ENCODE measurements at regions not wholly inside any gene's neighbourhood (a gene's known extent, or its start where the extent isn't known, plus 50 kb on each side); places are given as distances from the start of the nearest gene placed in this dataset.
"Not testable (repeated sequence)": the region's sequence is repeated elsewhere in the genome, so short reads cannot be mapped to it uniquely, and the experiment has no call there.

GRCh38 chr12:7584137-7584536 lies 80.6 kb upstream of the CD163 start:
- not testable (repeated sequence) for ATAC-seq

GRCh38 chr12:7583471-7583870 lies 79.9 kb upstream of the CD163 start:
- no peak overlapping the region for H3K27ac ChIP-seq (ENCODE audit: extremely low read depth, low read depth, low read length)
- FAIRE-seq (no peak), DNase-seq (ENCODE audit: extremely low read depth in 1 of 4, low spot score in 3 of 4) (no peak), ATAC-seq (no peak)
- H3K4me3 ChIP-seq: no peak overlapping the region
- BruUV-seq (replicated peaks): no TSS peak
- no peaks in the 10 kb centered on the region for H3K4me1 ChIP-seq (replicated peaks in 1 of 2; ENCODE audit: control insufficient read depth in 2 of 2, insufficient read depth in 2 of 2, low read length in 2 of 2)
- CTCF ChIA-PET (ENCODE audit: low intra/inter-chr PET ratio): no interaction called here
- H3K9ac ChIP-seq (ENCODE audit: insufficient read depth in 1 of 2, low read depth in 2 of 2, low read length in 2 of 2): no peak overlapping the region
- no peaks in the 10 kb centered on the region for H3K27me3 ChIP-seq (ENCODE audit: control insufficient read depth in 2 of 2, insufficient read depth in 2 of 2, low read length in 2 of 2)
- 2% methylated on average over 6 of the region's 6 CpGs for WGBS (ENCODE audit: insufficient coverage, low coverage, missing lambda C conversion rate)
- no peak overlapping the region for H3K4me2 ChIP-seq (ENCODE audit: insufficient read depth, low read length)
- intact Hi-C loops (cut with micrococcal nuclease): no loop called here
- POLR2A ChIA-PET: interaction anchor here (0.6 kb wide), 1 partner anchor 123 kb away, joined by 3 read pairs; no protein-coding TSS in a partner anchor
- no peaks in the 10 kb centered on the region for H3K79me2 ChIP-seq (ENCODE audit: control insufficient read depth, insufficient read depth, low read length)
- H2AFZ ChIP-seq (ENCODE audit: low read depth, low read length): no peak overlapping the region
- in situ Hi-C loops (cut with MboI): no loop called here
- H3K9me1 ChIP-seq (ENCODE audit: control insufficient read depth, insufficient read depth, low read length): no peaks in the 10 kb centered on the region
- H3K9me3 ChIP-seq (replicated peaks; ENCODE audit: control insufficient read depth, insufficient read depth, low read depth, low read length): no peaks in the 10 kb centered on the region
- H4K20me1 ChIP-seq (replicated peaks; ENCODE audit: control insufficient read depth, insufficient read depth, low read length): no peaks in the 10 kb centered on the region
- no peaks in the 10 kb centered on the region for H3K36me3 ChIP-seq (ENCODE audit: control insufficient read depth, insufficient read depth, low read length)
- TF ChIP-seq MBD1 (CRISPR knock-in tag; IDR thresholded peaks at IDR 0.05) (no peak), RBM15 (IDR thresholded peaks at IDR 0.05; ENCODE audit: insufficient read depth, low read length) (no peak), RCOR1 (IDR thresholded peaks at IDR 0.05; ENCODE audit: borderline replicate concordance in 1 of 2, low read depth in 2 of 2, low read length in 2 of 2) (no peak), SFPQ (IDR thresholded peaks at IDR 0.05; ENCODE audit: low read depth, low read length) (no peak), EWSR1 (IDR thresholded peaks at IDR 0.05; ENCODE audit: borderline replicate concordance, low read depth, partially characterized antibody) (no peak)

More at GRCh38 chr12:7584137-7584536, 80.6 kb upstream of the CD163 start:
- H3K27ac ChIP-seq (ENCODE audit: extremely low read depth, low read depth, low read length); H3K4me3 ChIP-seq; CTCF ChIA-PET (ENCODE audit: low intra/inter-chr PET ratio); H2AFZ ChIP-seq (ENCODE audit: low read depth, low read length); H3K9me1 ChIP-seq (ENCODE audit: control insufficient read depth, insufficient read depth, low read length); H3K9ac ChIP-seq (ENCODE audit: insufficient read depth in 1 of 2, low read depth in 2 of 2, low read length in 2 of 2); BruUV-seq (replicated peaks); H4K20me1 ChIP-seq (replicated peaks; ENCODE audit: control insufficient read depth, insufficient read depth, low read length); H3K27me3 ChIP-seq (ENCODE audit: control insufficient read depth in 2 of 2, insufficient read depth in 2 of 2, low read length in 2 of 2); POLR2A ChIA-PET; H3K36me3 ChIP-seq (ENCODE audit: control insufficient read depth, insufficient read depth, low read length); H3K4me2 ChIP-seq (ENCODE audit: insufficient read depth, low read length); H3K9me3 ChIP-seq (replicated peaks; ENCODE audit: control insufficient read depth, insufficient read depth, low read depth, low read length); in situ Hi-C loops (cut with MboI); intact Hi-C loops (cut with micrococcal nuclease); H3K79me2 ChIP-seq (ENCODE audit: control insufficient read depth, insufficient read depth, low read length); FAIRE-seq; DNase-seq (ENCODE audit: extremely low read depth in 1 of 4, low spot score in 3 of 4); H3K4me1 ChIP-seq (replicated peaks in 1 of 2; ENCODE audit: control insufficient read depth in 2 of 2, insufficient read depth in 2 of 2, low read length in 2 of 2): not testable (repeated sequence)
- WGBS (ENCODE audit: insufficient coverage, low coverage, missing lambda C conversion rate): 0% methylated on average over 1 of the region's 1 CpG

Data from K562 (cell line).